A673 (cell line): ENCODE measurements at regions not wholly inside any gene's neighbourhood (a gene's known extent, or its start where the extent isn't known, plus 50 kb on each side); places are given as distances from the start of the nearest gene placed in this dataset.

Experiments used
- BruUV-seq: library from RNA; stranded (reverse); fragments of 400-500 nt; replicated peaks from 2 replicates; lab custom pipeline; 2021; lab: Mats Ljungman, UMichigan
- CTCF ChIA-PET: fragments of 300-600 bp; sonication (Branson Sonifier 250); formaldehyde crosslinking; loops from one replicate; lab custom pipeline; 2022; ENCODE audit warnings: antibody characterized with exemption; lab: Charles Lee
- POLR2A ChIA-PET: fragments of 300-600 bp; sonication (Branson Sonifier 250); formaldehyde crosslinking; loops from one replicate; lab custom pipeline; 2022; ENCODE audit warnings: antibody characterized with exemption; ENCODE audit not compliant: low non-redundant PET; lab: Charles Lee
- DNase-seq: peaks from one replicate; pipeline ENCODE4 v3.0.0-alpha.2; 2015; ENCODE audit warnings: low spot score
- H3K27ac ChIP-seq: fragments of 200-600 bp; sonication (generic); 2 replicates; pipeline ENCODE4 v1.5.1; 2016; ENCODE audit warnings: mixed run types, low read depth, mild to moderate bottlenecking, mixed read lengths, antibody characterized with exemption, low read length; ENCODE audit not compliant: poor library complexity, severe bottlenecking
- H3K27me3 ChIP-seq: fragments of 200-600 bp; sonication (generic); replicated peaks from 2 replicates; pipeline ENCODE4 v1.6.1; 2017; ENCODE audit warnings: mixed run types, low read depth, mild to moderate bottlenecking, mixed read lengths, antibody characterized with exemption, low read length; ENCODE audit not compliant: insufficient read depth, poor library complexity
- H3K36me3 ChIP-seq: fragments of 200-600 bp; sonication (generic); 2 replicates; pipeline ENCODE4 v1.6.1; 2016; ENCODE audit warnings: mixed run types, mild to moderate bottlenecking, mixed read lengths, antibody characterized with exemption, low read length; ENCODE audit not compliant: insufficient read depth, poor library complexity, severe bottlenecking
- H3K4me1 ChIP-seq: fragments of 200-600 bp; sonication (generic); 2 replicates; pipeline ENCODE4 v1.6.1; 2017; ENCODE audit warnings: mixed run types, mild to moderate bottlenecking, mixed read lengths, antibody characterized with exemption, low read length; ENCODE audit not compliant: insufficient read depth, poor library complexity, severe bottlenecking
- H3K4me3 ChIP-seq: fragments of 200-600 bp; sonication (generic); 2 replicates; pipeline ENCODE4 v1.5.1; 2016; ENCODE audit warnings: low read depth, mixed run types, mild to moderate bottlenecking, mixed read lengths, low read length; ENCODE audit not compliant: poor library complexity, severe bottlenecking
- H3K9me3 ChIP-seq: fragments of 200-600 bp; sonication (generic); 2 replicates; pipeline ENCODE4 v1.6.1; 2016; ENCODE audit warnings: mixed run types, low read depth, mild to moderate bottlenecking, mixed read lengths, antibody characterized with exemption, low read length; ENCODE audit not compliant: poor library complexity, severe bottlenecking
- EZH2 ChIP-seq: fragments of 200-600 bp; sonication (generic); IDR thresholded peaks from 2 replicates; pipeline ENCODE4 v1.6.1; 2017; ENCODE audit warnings: borderline replicate concordance, low read depth, mild to moderate bottlenecking, mixed read lengths, antibody characterized with exemption, low read length; ENCODE audit not compliant: poor library complexity, severe bottlenecking
- intact Hi-C: fragments of 100-400 bp; cut with micrococcal nuclease; formaldehyde crosslinking; loops from one replicate; pipeline ENCODE4 v1.10.0; 2022; ENCODE audit not compliant: unreplicated experiment
- TF ChIP-seq, protein P1 (sequence below): fragments of 300-800, 200-600 bp; sonication (generic); conservative IDR thresholded peaks from 2 replicates; pipeline ENCODE4 v1.5.1; 2017; ENCODE audit warnings: low read depth, mild to moderate bottlenecking, antibody characterized with exemption, low read length, moderate library complexity, mixed read lengths

DNA sequence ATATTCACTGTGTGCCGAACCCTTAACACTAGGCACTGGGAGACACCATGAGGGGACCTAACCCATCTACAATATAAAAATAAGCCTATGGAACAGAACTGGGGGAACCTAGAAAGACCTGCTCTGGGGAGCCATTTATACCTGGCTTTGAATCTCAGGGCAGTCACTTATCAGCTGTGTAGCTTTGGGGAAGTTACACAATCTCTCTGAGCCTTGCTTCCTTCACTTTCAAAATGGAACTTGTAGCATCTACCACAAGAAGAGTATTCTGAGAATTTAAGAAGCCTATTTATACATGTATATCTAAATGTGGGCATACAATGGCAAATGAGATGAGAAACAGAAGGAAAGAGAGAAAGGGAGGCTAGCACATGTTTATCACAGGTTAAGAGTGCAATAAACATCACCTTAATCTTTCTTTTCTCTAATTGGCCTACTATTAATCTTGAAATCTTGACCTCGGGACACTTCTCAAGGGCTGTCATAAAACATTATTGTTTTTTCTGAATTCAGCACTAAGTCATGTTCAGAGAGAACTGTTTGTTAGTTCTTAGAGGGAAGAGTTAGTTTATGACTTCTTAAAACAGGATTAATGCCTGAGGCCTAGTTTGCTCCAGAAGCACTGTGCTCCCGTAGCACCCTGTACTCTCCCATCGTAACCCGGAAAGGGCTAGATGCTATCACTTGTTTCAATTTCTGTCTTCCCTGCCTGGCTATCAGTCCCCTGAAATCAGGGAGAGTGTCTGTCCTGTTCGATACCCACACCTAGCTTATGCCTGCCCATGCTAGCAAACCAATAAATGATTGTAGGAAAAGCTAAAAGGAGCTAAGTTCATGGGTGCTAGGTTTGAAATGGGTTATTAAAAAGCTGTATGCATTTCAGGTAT is 606.4 kb upstream of the CLINT1 start:
- Histone ChIP-seq H3K27me3 (no peaks in the 10 kb centered on the region), H3K4me1 (no peaks in the 10 kb centered on the region), H3K27ac (no peak overlapping the region), H3K36me3 (no peaks in the 10 kb centered on the region), H3K4me3 (no peak overlapping the region), H3K9me3 (no peaks in the 10 kb centered on the region)
- no peak for TF ChIP-seq EZH2
- TF ChIP-seq, protein P1, sequence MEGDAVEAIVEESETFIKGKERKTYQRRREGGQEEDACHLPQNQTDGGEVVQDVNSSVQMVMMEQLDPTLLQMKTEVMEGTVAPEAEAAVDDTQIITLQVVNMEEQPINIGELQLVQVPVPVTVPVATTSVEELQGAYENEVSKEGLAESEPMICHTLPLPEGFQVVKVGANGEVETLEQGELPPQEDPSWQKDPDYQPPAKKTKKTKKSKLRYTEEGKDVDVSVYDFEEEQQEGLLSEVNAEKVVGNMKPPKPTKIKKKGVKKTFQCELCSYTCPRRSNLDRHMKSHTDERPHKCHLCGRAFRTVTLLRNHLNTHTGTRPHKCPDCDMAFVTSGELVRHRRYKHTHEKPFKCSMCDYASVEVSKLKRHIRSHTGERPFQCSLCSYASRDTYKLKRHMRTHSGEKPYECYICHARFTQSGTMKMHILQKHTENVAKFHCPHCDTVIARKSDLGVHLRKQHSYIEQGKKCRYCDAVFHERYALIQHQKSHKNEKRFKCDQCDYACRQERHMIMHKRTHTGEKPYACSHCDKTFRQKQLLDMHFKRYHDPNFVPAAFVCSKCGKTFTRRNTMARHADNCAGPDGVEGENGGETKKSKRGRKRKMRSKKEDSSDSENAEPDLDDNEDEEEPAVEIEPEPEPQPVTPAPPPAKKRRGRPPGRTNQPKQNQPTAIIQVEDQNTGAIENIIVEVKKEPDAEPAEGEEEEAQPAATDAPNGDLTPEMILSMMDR, result no peak
- intact Hi-C loops, result no loop called here
- no peak for DNase-seq
- POLR2A ChIA-PET, result interaction anchor here (0.6 kb wide), 1 partner anchor 328 kb away, joined by 3 read pairs; no protein-coding TSS in a partner anchor
- BruUV-seq, result no TSS peak
- CTCF ChIA-PET, result no interaction called here

DNA sequence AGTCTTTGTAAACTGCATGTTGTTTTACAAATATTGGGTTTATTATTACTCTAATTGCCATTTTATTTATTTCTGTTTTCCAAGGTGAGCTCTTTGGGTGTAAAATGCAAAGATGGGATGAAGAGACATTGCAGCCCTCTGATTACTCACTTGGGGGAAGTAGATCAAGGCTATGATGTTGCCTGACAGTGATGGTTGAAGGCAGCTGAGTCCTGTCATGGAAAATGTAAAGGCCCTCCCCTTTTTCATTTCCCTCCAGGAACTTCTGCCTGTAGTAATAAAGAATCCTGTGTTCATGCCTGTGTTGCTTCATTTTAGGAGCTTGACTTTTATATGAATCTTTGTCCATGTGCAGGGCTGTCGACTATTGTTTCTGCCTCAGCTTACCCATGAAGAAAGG is 605.4 kb upstream of the CLINT1 start:
- BruUV-seq, result no TSS peak
- intact Hi-C loops, result no loop called here
- TF ChIP-seq, protein P1, result no peak
- no peak for TF ChIP-seq EZH2
- Histone ChIP-seq H3K4me3 (no peak overlapping the region), H3K27ac (no peak overlapping the region), H3K27me3 (no peaks in the 10 kb centered on the region), H3K4me1 (no peaks in the 10 kb centered on the region), H3K36me3 (no peaks in the 10 kb centered on the region), H3K9me3 (no peaks in the 10 kb centered on the region)
- ChIA-PET CTCF (no interaction called here), POLR2A (no interaction called here)
- DNase-seq, result no peak

DNA sequence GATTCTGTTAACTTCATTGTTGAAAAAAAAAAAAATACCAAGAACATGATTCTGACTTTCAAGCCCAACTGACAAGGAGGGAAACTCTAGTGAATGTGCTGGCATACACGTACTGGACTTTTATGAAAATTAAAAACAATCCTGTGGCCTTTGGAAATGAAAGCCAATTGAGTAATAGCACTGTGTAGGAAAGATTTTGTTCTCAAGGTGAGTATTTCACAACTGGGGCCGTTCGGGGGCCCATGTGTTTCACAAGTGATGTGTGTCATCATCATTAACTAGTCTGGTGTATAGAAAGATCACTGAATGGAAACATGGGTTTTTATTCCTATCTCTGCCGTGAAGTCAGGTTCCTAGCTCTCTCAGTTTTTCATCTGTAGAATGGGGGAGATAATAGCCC is 605.0 kb upstream of the CLINT1 start:
- no peaks in the 10 kb centered on the region for H3K27me3 ChIP-seq
- H3K9me3 ChIP-seq, result no peaks in the 10 kb centered on the region
- TF ChIP-seq, protein P1, result no peak
- TF ChIP-seq EZH2, result no peak
- no peak overlapping the region for H3K4me3 ChIP-seq
- POLR2A ChIA-PET, result no interaction called here
- H3K27ac ChIP-seq, result no peak overlapping the region
- no peak for DNase-seq
- intact Hi-C loops, result no loop called here
- no peaks in the 10 kb centered on the region for H3K36me3 ChIP-seq
- no TSS peak for BruUV-seq
- no peaks in the 10 kb centered on the region for H3K4me1 ChIP-seq
- CTCF ChIA-PET, result no interaction called here
